IMR-90 (cell line): ENCODE measurements at regions not wholly inside any gene's neighbourhood (a gene's known extent, or its start where the extent isn't known, plus 50 kb on each side); places are given as distances from the start of the nearest gene placed in this dataset.

Experiments used
- ATAC-seq: fragments of 200-7000 bp; cut with Tn5 transposase; 2 replicates; pipeline ENCODE4 v1.9.1; 2020; ENCODE audit warnings: low read depth, mild to moderate bottlenecking, moderate library complexity
- BruUV-seq: library from RNA; stranded (reverse); fragments of 400-500 nt; replicated peaks from 2 replicates; lab custom pipeline; 2021; lab: Mats Ljungman, UMichigan
- CTCF ChIA-PET: fragments of 300-600 bp; formaldehyde crosslinking; extraction: SDS; loops from one replicate; lab custom pipeline; 2021; ENCODE audit warnings: antibody characterized with exemption; lab: Yijun Ruan, JAX
- POLR2A ChIA-PET: fragments of 300-600 bp; sonication (Branson Sonifier 250); formaldehyde crosslinking; loops from one replicate; lab custom pipeline; 2022; ENCODE audit warnings: antibody characterized with exemption; ENCODE audit not compliant: unreplicated experiment; lab: Charles Lee
- DNase-seq: peaks from one replicate; pipeline ENCODE4 v3.0.0; 2013
- H2AFZ ChIP-seq: replicated peaks from 2 replicates; pipeline ENCODE3; 2013; ENCODE audit warnings: low read length, mild to moderate bottlenecking; ENCODE audit not compliant: poor library complexity
- H2AK5ac ChIP-seq: 2 replicates; pipeline ENCODE4 v1.6.1; 2013; ENCODE audit warnings: low read depth, low read length, inconsistent platforms
- H2AK9ac ChIP-seq: replicated peaks from 2 replicates; pipeline ENCODE3; 2013; ENCODE audit warnings: mild to moderate bottlenecking, low read depth, low read length, moderate library complexity; ENCODE audit not compliant: poor library complexity
- H2BK120ac ChIP-seq: 2 replicates; pipeline ENCODE4 v1.6.1; 2013; ENCODE audit warnings: low read depth, low read length, inconsistent platforms
- H2BK15ac ChIP-seq: 3 replicates; pipeline ENCODE4 v1.6.1; 2013; ENCODE audit warnings: low read depth, low read length, inconsistent platforms
- H2BK20ac ChIP-seq: 2 replicates; pipeline ENCODE4 v1.6.1; 2013; ENCODE audit warnings: low read depth, mild to moderate bottlenecking, inconsistent platforms, low read length, moderate library complexity
- H2BK5ac ChIP-seq: 2 replicates; pipeline ENCODE4 v1.6.1; 2013; ENCODE audit warnings: mild to moderate bottlenecking, low read depth, low read length, inconsistent platforms; ENCODE audit not compliant: poor library complexity, severe bottlenecking
- H3K14ac ChIP-seq: replicated peaks from 2 replicates; pipeline ENCODE4 v1.6.1; 2013; ENCODE audit warnings: low read depth, low read length, inconsistent platforms
- H3K18ac ChIP-seq: 2 replicates; pipeline ENCODE4 v1.6.1; 2013; ENCODE audit warnings: low read depth, low read length, control low read depth
- H3K23ac ChIP-seq: 2 replicates; pipeline ENCODE4 v1.6.1; 2013; ENCODE audit warnings: low read depth, low read length, inconsistent platforms
- H3K27ac ChIP-seq: 2 replicates; pipeline ENCODE4 v1.5.1; 2013; ENCODE audit warnings: mild to moderate bottlenecking, control low read depth, low read length; ENCODE audit not compliant: insufficient read depth
- H3K27me3 ChIP-seq: 2 replicates; pipeline ENCODE4 v1.6.1; 2013; ENCODE audit warnings: low read length; ENCODE audit not compliant: control insufficient read depth, insufficient read depth
- H3K36me3 ChIP-seq: 2 replicates; pipeline ENCODE4 v1.6.1; 2013; ENCODE audit warnings: low read length, mixed read lengths; ENCODE audit not compliant: control insufficient read depth, insufficient read depth
- H3K4ac ChIP-seq: 2 replicates; pipeline ENCODE4 v1.6.1; 2013; ENCODE audit warnings: low read depth, low read length, inconsistent platforms
- H3K4me1 ChIP-seq: 2 replicates; pipeline ENCODE4 v1.6.1; 2013; ENCODE audit warnings: low read length, mixed read lengths; ENCODE audit not compliant: control insufficient read depth, insufficient read depth
- H3K4me2 ChIP-seq: 2 replicates; pipeline ENCODE4 v1.6.1; 2013; ENCODE audit warnings: low read depth, mild to moderate bottlenecking, control low read depth, low read length, moderate library complexity
- H3K4me3 ChIP-seq: 2 replicates; pipeline ENCODE4 v1.5.1; 2013; ENCODE audit warnings: low read depth, mild to moderate bottlenecking, control low read depth, low read length, moderate library complexity; ENCODE audit not compliant: insufficient read depth
- H3K56ac ChIP-seq: 2 replicates; pipeline ENCODE4 v1.6.1; 2013; ENCODE audit warnings: low read length, inconsistent platforms; ENCODE audit not compliant: insufficient read depth; ENCODE audit errors: extremely low read depth
- H3K79me1 ChIP-seq, 2 experiments: 2 replicates each; pipeline ENCODE4 v1.6.1; 2013; ENCODE audit warnings: low read length in 2 of 2, inconsistent platforms in 1 of 2, low read depth in 1 of 2
- H3K9ac ChIP-seq: 2 replicates; pipeline ENCODE4 v1.6.1; 2013; ENCODE audit warnings: low read depth, low read length, control low read depth
- H3K9me1 ChIP-seq: 2 replicates; pipeline ENCODE4 v1.6.1; 2013; ENCODE audit warnings: low read length, inconsistent platforms; ENCODE audit not compliant: insufficient read depth
- H3K9me3 ChIP-seq: 2 replicates; pipeline ENCODE4 v1.6.1; 2013; ENCODE audit warnings: low read length; ENCODE audit not compliant: control insufficient read depth, insufficient read depth
- H4K20me1 ChIP-seq: 2 replicates; pipeline ENCODE4 v1.6.1; 2013; ENCODE audit warnings: low read length, inconsistent platforms; ENCODE audit not compliant: insufficient read depth
- H4K5ac ChIP-seq: 2 replicates; pipeline ENCODE4 v1.6.1; 2013; ENCODE audit warnings: mild to moderate bottlenecking, low read depth, low read length, control low read depth
- H4K8ac ChIP-seq, 2 experiments: 2 replicates each; pipeline ENCODE4 v1.6.1; 2013; ENCODE audit warnings: low read depth in 2 of 2, low read length in 2 of 2, control low read depth in 1 of 2, inconsistent platforms in 1 of 2
- H4K91ac ChIP-seq: 2 replicates; pipeline ENCODE4 v1.6.1; 2013; ENCODE audit warnings: low read depth, low read length, inconsistent platforms; ENCODE audit not compliant: insufficient read depth
- BHLHE40 ChIP-seq: fragments of 150-350 bp; IDR thresholded peaks from 2 replicates; pipeline ENCODE4 v1.6.1; 2016; ENCODE audit warnings: mild to moderate bottlenecking, low read depth, low read length
- CEBPB ChIP-seq: IDR thresholded peaks from 2 replicates; pipeline ENCODE4 v1.6.1; 2012; ENCODE audit warnings: low read depth, low read length, improper control_type of control experiment
- CHD1 ChIP-seq: IDR thresholded peaks from 2 replicates; pipeline ENCODE4 v1.6.1; 2012; ENCODE audit warnings: low read depth, low read length, improper control_type of control experiment
- ELK1 ChIP-seq: fragments of 150-350 bp; IDR thresholded peaks from 2 replicates; pipeline ENCODE4 v1.6.1; 2016; ENCODE audit warnings: low read depth, mild to moderate bottlenecking, low read length, moderate library complexity, borderline replicate concordance
- MAFK ChIP-seq: IDR thresholded peaks from 2 replicates; pipeline ENCODE4 v1.6.1; 2012; ENCODE audit warnings: low read depth, low read length, improper control_type of control experiment
- MAZ ChIP-seq: IDR thresholded peaks from 2 replicates; pipeline ENCODE4 v1.6.1; 2012; ENCODE audit warnings: low read depth, mild to moderate bottlenecking, low read length, improper control_type of control experiment, moderate library complexity, borderline replicate concordance
- MXI1 ChIP-seq: IDR thresholded peaks from 2 replicates; pipeline ENCODE4 v1.6.1; 2012; ENCODE audit warnings: low read depth, mild to moderate bottlenecking, low read length, moderate library complexity, borderline replicate concordance
- NFE2L2 ChIP-seq: fragments of 150-350 bp; IDR thresholded peaks from 2 replicates; pipeline ENCODE4 v1.6.1; 2016; ENCODE audit warnings: low read depth, mild to moderate bottlenecking, low read length
- POLR2A ChIP-seq: IDR thresholded peaks from 2 replicates; pipeline ENCODE4 v1.6.1; 2012; ENCODE audit warnings: mild to moderate bottlenecking, low read depth, low read length
- RAD21 ChIP-seq: IDR thresholded peaks from 2 replicates; pipeline ENCODE4 v1.6.1; 2012; ENCODE audit warnings: low read length, improper control_type of control experiment
- RCOR1 ChIP-seq: IDR thresholded peaks from 2 replicates; pipeline ENCODE4 v1.6.1; 2012; ENCODE audit warnings: mild to moderate bottlenecking, low read length, improper control_type of control experiment; ENCODE audit not compliant: insufficient replicate concordance
- RFX5 ChIP-seq: IDR thresholded peaks from 2 replicates; pipeline ENCODE4 v1.8.0; 2012; ENCODE audit warnings: low read depth, mild to moderate bottlenecking, low read length, moderate library complexity
- SMC3 ChIP-seq: fragments of 150-350 bp; IDR thresholded peaks from 2 replicates; pipeline ENCODE4 v1.6.1; 2016; ENCODE audit warnings: low read depth, mild to moderate bottlenecking, antibody characterized with exemption, low read length, moderate library complexity
- USF2 ChIP-seq: fragments of 150-350 bp; IDR thresholded peaks from 2 replicates; pipeline ENCODE4 v1.6.1; 2017; ENCODE audit warnings: mild to moderate bottlenecking, antibody characterized with exemption, low read length, low read depth
- WGBS, 2 experiments: methylation state at CpG; one replicate each; pipeline versions ENCODE4 v1.1.5 to v1.1.7; 2013; ENCODE audit warnings: missing lambda C conversion rate in 2 of 2; ENCODE audit not compliant: insufficient read length in 1 of 2; ENCODE audit errors: extremely low coverage in 2 of 2; 5-methylcytosine and 5-hydroxymethylcytosine counted together
- dilution Hi-C: fragments of 300-500 bp; cut with HindIII; formaldehyde crosslinking; loops from one replicate; pipeline ENCODE4 v1.14.3; 2018; ENCODE audit warnings: low sequenced_read_pairs; ENCODE audit not compliant: unreplicated experiment
- in situ Hi-C: fragments of 300-500 bp; cut with MboI; formaldehyde crosslinking; loops from 3 replicates; pipeline ENCODE4 v1.14.3; 2019; ENCODE audit warnings: low sequenced_read_pairs, inconsistent platforms, mixed read lengths
- intact Hi-C: fragments of 100-400 bp; cut with micrococcal nuclease; formaldehyde crosslinking; loops from 2 replicates; pipeline ENCODE4 v1.10.0; 2022

DNA sequence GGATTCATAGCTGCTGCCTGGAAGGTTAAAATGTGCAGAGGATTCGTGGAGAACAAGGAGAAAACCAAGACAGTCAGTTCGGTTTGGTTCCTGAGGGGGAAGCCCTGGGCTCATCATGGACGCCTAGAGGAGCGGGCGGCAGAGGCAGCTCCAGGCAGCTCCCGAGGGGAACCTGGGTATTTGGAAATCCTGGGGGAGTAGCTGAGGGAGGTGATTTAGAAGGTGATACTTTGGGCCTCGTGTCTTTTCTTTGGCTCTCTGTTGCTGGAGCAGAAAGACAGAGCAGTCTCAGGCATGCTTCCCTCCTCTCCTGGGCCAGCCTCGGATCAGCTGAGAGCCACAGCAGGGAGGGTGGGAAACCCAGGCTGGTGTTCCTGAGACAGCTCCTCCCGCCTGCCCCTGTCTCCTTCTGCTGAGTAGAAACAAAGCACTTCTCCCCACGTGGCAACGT lies 139.5 kb downstream of the DLL1 start:
- no peaks in the 10 kb centered on the region for H3K36me3 ChIP-seq
- H3K23ac ChIP-seq, result no peak overlapping the region
- H3K27me3 ChIP-seq, result no peaks in the 10 kb centered on the region
- H4K91ac ChIP-seq, result no peak overlapping the region
- ChIA-PET POLR2A (no interaction called here), CTCF (interaction anchor here (0.7 kb wide), 1 partner anchor 197 kb away, joined by 3 read pairs; no protein-coding TSS in a partner anchor)
- H3K4me3 ChIP-seq, result no peak overlapping the region
- no peak for DNase-seq
- in situ Hi-C loops, result no loop called here
- no peak overlapping the region for H2BK15ac ChIP-seq
- no peaks in the 10 kb centered on the region for H3K9me1 ChIP-seq
- no TSS peak for BruUV-seq
- H3K4ac ChIP-seq, result no peak overlapping the region
- no peak overlapping the region for H3K18ac ChIP-seq
- no peaks in the 10 kb centered on the region for H3K79me1 ChIP-seq
- intact Hi-C loops, result no loop called here
- H3K4me1 ChIP-seq, result no peaks in the 10 kb centered on the region
- H3K14ac ChIP-seq, result no peak overlapping the region
- dilution Hi-C loops, result no loop called here
- no peak for ATAC-seq
- TF ChIP-seq RAD21 (no peak), USF2 (no peak), MAFK (no peak), RCOR1 (no peak), POLR2A (no peak), MXI1 (no peak), MAZ (no peak), NFE2L2 (no peak), ELK1 (no peak), CHD1 (no peak), CEBPB (no peak), RFX5 (no peak), BHLHE40 (no peak), SMC3 (no peak)
- no peak overlapping the region for H2BK120ac ChIP-seq
- H2AK9ac ChIP-seq, result no peak overlapping the region
- WGBS, 2 experiments, result 20% methylated on average over 1 of the region's 11 CpGs; no CpG with 5 or more reads in 1 of the 2 experiments
- no peak overlapping the region for H3K56ac ChIP-seq
- H4K8ac ChIP-seq, result no peak overlapping the region
- H3K9ac ChIP-seq, result no peak overlapping the region
- no peak overlapping the region for H2AK5ac ChIP-seq
- no peak overlapping the region for H2AFZ ChIP-seq
- H3K9me3 ChIP-seq, result peaks cover 29% of the 10 kb centered on the region
- no peak overlapping the region for H2BK5ac ChIP-seq
- H4K5ac ChIP-seq, result no peak overlapping the region
- no peak overlapping the region for H2BK20ac ChIP-seq
- H3K27ac ChIP-seq, result no peak overlapping the region
- H3K4me2 ChIP-seq, result no peak overlapping the region
- H4K20me1 ChIP-seq, result no peaks in the 10 kb centered on the region
